ENCODE measurements at regions not wholly inside any gene's neighbourhood (a gene's known extent, or its start where the extent isn't known, plus 50 kb on each side); places are given as distances from the start of the nearest gene placed in this dataset.

DNA sequence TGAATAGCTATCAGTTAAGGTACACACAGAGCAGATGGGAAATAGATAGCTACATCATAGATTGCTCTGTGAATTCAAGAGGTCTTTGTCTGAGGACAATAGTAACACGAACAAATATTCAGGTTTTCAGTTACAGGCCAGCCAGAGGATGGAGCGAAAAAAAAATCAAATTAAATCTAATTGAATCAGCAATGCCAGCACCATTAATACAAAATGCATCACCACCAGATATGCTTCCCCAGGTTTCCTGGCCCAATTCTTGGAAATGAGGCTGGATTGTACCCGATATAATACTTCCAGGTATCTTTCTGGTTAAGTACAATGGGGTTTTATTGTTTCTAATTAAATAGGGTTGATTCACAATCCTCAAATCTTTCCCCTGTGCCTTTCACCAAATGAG, 975.8 kb upstream of the AUTS2 start:
- no peak for TF ChIP-seq EZH2 (IDR thresholded peaks at IDR 0.05)
- no peak for TF ChIP-seq FOXP2 (optimal IDR thresholded peaks at IDR 0.05; ENCODE audit: control extremely low read depth, extremely low read length, insufficient read depth)
